Rectal smooth muscle tissue (tissue), 1 donor: ENCODE measurements at regions not wholly inside any gene's neighbourhood (a gene's known extent, or its start where the extent isn't known, plus 50 kb on each side); places are given as distances from the start of the nearest gene placed in this dataset.
"Not testable (repeated sequence)": the region's sequence is repeated elsewhere in the genome, so short reads cannot be mapped to it uniquely, and the experiment has no call there.

ENCODE experiments used
- H3K27ac ChIP-seq: one replicate; pipeline ENCODE4 v1.7.0; 2013; ENCODE audit warnings: low read depth, low read length, inconsistent platforms
- H3K27me3 ChIP-seq: one replicate; pipeline ENCODE4 v1.7.0; 2013; ENCODE audit warnings: low read length; ENCODE audit not compliant: control insufficient read depth, insufficient read depth
- H3K36me3 ChIP-seq: one replicate; pipeline ENCODE4 v1.7.0; 2013; ENCODE audit warnings: low read length; ENCODE audit not compliant: control insufficient read depth, insufficient read depth
- H3K4me1 ChIP-seq: one replicate; pipeline ENCODE4 v1.7.0; 2013; ENCODE audit warnings: low read length; ENCODE audit not compliant: control insufficient read depth, insufficient read depth
- H3K4me3 ChIP-seq: one replicate; pipeline ENCODE4 v1.7.0; 2013; ENCODE audit warnings: low read length
- H3K9ac ChIP-seq: one replicate; pipeline ENCODE4 v1.7.0; 2013; ENCODE audit warnings: low read length

- H3K4me1 ChIP-seq, H3K4me3 ChIP-seq, H3K27me3 ChIP-seq, H3K36me3 ChIP-seq, H3K27ac ChIP-seq, H3K9ac ChIP-seq: not testable (repeated sequence)
Measured at GRCh38 chr5:155163084-155163483, 149.5 kb downstream of the KIF4B start.

- Histone ChIP-seq H3K9ac (no peak overlapping the region), H3K36me3 (no peaks in the 10 kb centered on the region), H3K27ac (no peak overlapping the region)
Measured at GRCh38 chr5:155167736-155168135, 154.2 kb downstream of the KIF4B start.

GRCh38 chr5:155181542-155181941 is 168.0 kb downstream of the KIF4B start:
- Histone ChIP-seq H3K9ac (no peak overlapping the region), H3K27ac (no peak overlapping the region), H3K4me1 (no peaks in the 10 kb centered on the region), H3K4me3 (no peak overlapping the region), H3K27me3 (no peaks in the 10 kb centered on the region), H3K36me3 (no peaks in the 10 kb centered on the region)

More at GRCh38 chr5:155167736-155168135, 154.2 kb downstream of the KIF4B start:
- Histone ChIP-seq H3K4me1 (no peaks in the 10 kb centered on the region), H3K27me3 (no peaks in the 10 kb centered on the region), H3K4me3 (no peak overlapping the region)

- no peak overlapping the region for H3K27ac ChIP-seq
- H3K27me3 ChIP-seq: no peaks in the 10 kb centered on the region
- no peak overlapping the region for H3K9ac ChIP-seq
- H3K4me1 ChIP-seq: no peaks in the 10 kb centered on the region
- no peaks in the 10 kb centered on the region for H3K36me3 ChIP-seq
- H3K4me3 ChIP-seq: no peak overlapping the region
Measured at GRCh38 chr5:155189476-155189875, 175.9 kb downstream of the KIF4B start.

- no peak overlapping the region for H3K27ac ChIP-seq
- no peaks in the 10 kb centered on the region for H3K4me1 ChIP-seq
- H3K27me3 ChIP-seq: no peaks in the 10 kb centered on the region
- H3K4me3 ChIP-seq: no peak overlapping the region
- no peaks in the 10 kb centered on the region for H3K36me3 ChIP-seq
- no peak overlapping the region for H3K9ac ChIP-seq
Measured at GRCh38 chr5:155189981-155190380, 176.4 kb downstream of the KIF4B start.

- H3K27me3 ChIP-seq: no peaks in the 10 kb centered on the region
- no peaks in the 10 kb centered on the region for H3K36me3 ChIP-seq
- no peak overlapping the region for H3K9ac ChIP-seq
- H3K4me3 ChIP-seq: no peak overlapping the region
- no peak overlapping the region for H3K27ac ChIP-seq
- no peaks in the 10 kb centered on the region for H3K4me1 ChIP-seq
Measured at GRCh38 chr5:155193029-155193428, 179.5 kb downstream of the KIF4B start.

- Histone ChIP-seq H3K27me3 (no peaks in the 10 kb centered on the region), H3K27ac (no peak overlapping the region), H3K36me3 (no peaks in the 10 kb centered on the region)
Measured at GRCh38 chr5:155193483-155194107, 180.0 kb downstream of the KIF4B start.

GRCh38 chr5:155200608-155201007 is 187.1 kb downstream of the KIF4B start:
- Histone ChIP-seq H3K4me1 (no peaks in the 10 kb centered on the region), H3K36me3 (no peaks in the 10 kb centered on the region), H3K27ac (no peak overlapping the region), H3K27me3 (no peaks in the 10 kb centered on the region), H3K9ac (no peak overlapping the region), H3K4me3 (no peak overlapping the region)

More at GRCh38 chr5:155193483-155194107, 180.0 kb downstream of the KIF4B start:
- H3K9ac ChIP-seq: no peak overlapping the region
- no peaks in the 10 kb centered on the region for H3K4me1 ChIP-seq
- no peak overlapping the region for H3K4me3 ChIP-seq

- Histone ChIP-seq H3K4me3 (no peak overlapping the region), H3K36me3 (no peaks in the 10 kb centered on the region), H3K4me1 (no peaks in the 10 kb centered on the region), H3K27ac (no peak overlapping the region), H3K9ac (no peak overlapping the region), H3K27me3 (no peaks in the 10 kb centered on the region)
Measured at GRCh38 chr5:155211764-155212163, 198.2 kb downstream of the KIF4B start.

- Histone ChIP-seq H3K27ac (no peak overlapping the region), H3K36me3 (no peaks in the 10 kb centered on the region), H3K4me3 (no peak overlapping the region), H3K4me1 (no peaks in the 10 kb centered on the region), H3K9ac (no peak overlapping the region), H3K27me3 (no peaks in the 10 kb centered on the region)
Measured at GRCh38 chr5:155222393-155222792, 208.8 kb downstream of the KIF4B start.

GRCh38 chr5:155229135-155229534 is 215.6 kb downstream of the KIF4B start:
- Histone ChIP-seq H3K27ac (no peak overlapping the region), H3K27me3 (no peaks in the 10 kb centered on the region), H3K9ac (no peak overlapping the region), H3K4me3 (no peak overlapping the region), H3K4me1 (no peaks in the 10 kb centered on the region), H3K36me3 (no peaks in the 10 kb centered on the region)

GRCh38 chr5:155239803-155240202 is 226.2 kb downstream of the KIF4B start:
- Histone ChIP-seq H3K4me3 (no peak overlapping the region), H3K4me1 (no peaks in the 10 kb centered on the region), H3K27ac (no peak overlapping the region), H3K9ac (no peak overlapping the region), H3K36me3 (no peaks in the 10 kb centered on the region), H3K27me3 (no peaks in the 10 kb centered on the region)

- H3K9ac ChIP-seq: no peak overlapping the region
- H3K36me3 ChIP-seq: no peaks in the 10 kb centered on the region
- H3K4me3 ChIP-seq: no peak overlapping the region
- H3K27ac ChIP-seq: no peak overlapping the region
- H3K4me1 ChIP-seq: no peaks in the 10 kb centered on the region
- H3K27me3 ChIP-seq: no peaks in the 10 kb centered on the region
Measured at GRCh38 chr5:155250596-155250995, 237.0 kb downstream of the KIF4B start.
